H1 (cell line): ENCODE measurements at regions not wholly inside any gene's neighbourhood (a gene's known extent, or its start where the extent isn't known, plus 50 kb on each side); places are given as distances from the start of the nearest gene placed in this dataset.

Experiments used
- CTCF ChIA-PET: fragments of 300-600 bp; sonication (Branson Sonifier 250); formaldehyde crosslinking; loops from one replicate; lab custom pipeline; 2021; ENCODE audit not compliant: partially characterized antibody; lab: Charles Lee
- POLR2A ChIA-PET: fragments of 300-600 bp; sonication (Branson Sonifier 250); formaldehyde crosslinking; loops from one replicate; lab custom pipeline; 2021; ENCODE audit warnings: inconsistent platforms; ENCODE audit not compliant: partially characterized antibody; lab: Charles Lee
- DNase-seq, 2 experiments: peaks; one replicate each; pipeline versions ENCODE4 v3.0.0 to v3.0.0-alpha.2; 2010 to 2022; ENCODE audit warnings: low spot score in 2 of 2, low read depth in 1 of 2, mixed read lengths in 1 of 2
- FAIRE-seq: peaks from 2 replicates; lab custom pipeline; 2011; peaks lifted over from hg19 to GRCh38; lab: Jason Lieb, UNC
- H2AFZ ChIP-seq: 2 replicates; pipeline ENCODE4 v1.8.1; 2012; ENCODE audit warnings: low read length, inconsistent platforms
- H2AK5ac ChIP-seq: 2 replicates; pipeline ENCODE4 v1.6.1; 2013; ENCODE audit warnings: low read depth, low read length
- H2BK120ac ChIP-seq: replicated peaks from 2 replicates; pipeline ENCODE3; 2013; ENCODE audit warnings: low read depth, low read length, inconsistent platforms
- H2BK12ac ChIP-seq: 2 replicates; pipeline ENCODE4 v1.6.1; 2013; ENCODE audit warnings: low read depth, low read length
- H2BK15ac ChIP-seq: 2 replicates; pipeline ENCODE4 v1.6.1; 2013; ENCODE audit warnings: low read length
- H2BK20ac ChIP-seq: 2 replicates; pipeline ENCODE4 v1.6.1; 2013; ENCODE audit warnings: low read length
- H2BK5ac ChIP-seq: 2 replicates; pipeline ENCODE4 v1.6.1; 2013; ENCODE audit warnings: low read depth, low read length
- H3K14ac ChIP-seq: 2 replicates; pipeline ENCODE4 v1.6.1; 2013; ENCODE audit warnings: inconsistent platforms; ENCODE audit not compliant: insufficient read length
- H3K18ac ChIP-seq: 2 replicates; pipeline ENCODE4 v1.6.1; 2013; ENCODE audit warnings: low read length; ENCODE audit errors: extremely low read depth
- H3K23ac ChIP-seq: 2 replicates; pipeline ENCODE4 v1.6.1; 2013; ENCODE audit warnings: inconsistent platforms; ENCODE audit not compliant: insufficient read length
- H3K23me2 ChIP-seq: 2 replicates; pipeline ENCODE4 v1.6.1; 2013; ENCODE audit warnings: low read depth, low read length
- H3K27ac ChIP-seq: 2 replicates; pipeline ENCODE4 v1.6.1; 2011; ENCODE audit warnings: low read depth, low read length, inconsistent platforms
- H3K27me3 ChIP-seq, 4 experiments: replicated peaks in 1 of 4; 1 replicate in 1 of 4; 2 replicates in 3 of 4; pipeline versions ENCODE4 v1.6.1 to v1.8.1; 2011 to 2013; ENCODE audit warnings: low read length in 3 of 4, mild to moderate bottlenecking in 3 of 4, inconsistent platforms in 2 of 4, mixed read lengths in 2 of 4, moderate library complexity in 1 of 4; ENCODE audit not compliant: control insufficient read depth in 3 of 4, insufficient read depth in 3 of 4; ENCODE audit errors: extremely low read depth in 1 of 4
- H3K36me3 ChIP-seq, 4 experiments: 2 replicates each; pipeline versions ENCODE4 v1.6.1 to v1.8.1; 2011 to 2013; ENCODE audit warnings: mild to moderate bottlenecking in 4 of 4, low read length in 3 of 4, moderate library complexity in 2 of 4, control low read depth in 1 of 4, inconsistent platforms in 1 of 4; ENCODE audit not compliant: insufficient read depth in 4 of 4, control insufficient read depth in 2 of 4
- H3K4ac ChIP-seq: replicated peaks from 2 replicates; pipeline ENCODE3; 2013; ENCODE audit warnings: low read length, low read depth, mixed read lengths, inconsistent platforms; ENCODE audit not compliant: insufficient read length
- H3K4me1 ChIP-seq, 4 experiments: replicated peaks in 1 of 4; 1 replicate in 1 of 4; 2 replicates in 3 of 4; pipeline versions ENCODE4 v1.6.1 to v1.8.1; 2011 to 2013; ENCODE audit warnings: low read length in 3 of 4, inconsistent platforms in 2 of 4, mixed read lengths in 1 of 4; ENCODE audit not compliant: insufficient read depth in 4 of 4, control insufficient read depth in 3 of 4
- H3K4me2 ChIP-seq, 2 experiments: 2 replicates each; pipeline versions ENCODE4 v1.6.1 to v1.8.1; 2011 to 2013; ENCODE audit warnings: low read depth in 2 of 2, low read length in 2 of 2, control low read depth in 1 of 2, inconsistent platforms in 1 of 2, mild to moderate bottlenecking in 1 of 2; ENCODE audit not compliant: insufficient read depth in 1 of 2
- H3K4me3 ChIP-seq, 4 experiments: fragments of 200-600, 300-600 bp in 1 of 4; sonication (generic), shearing (Covaris generic), sonication (Bioruptor Twin) in 1 of 4; 2 replicates each; pipeline versions ENCODE4 v1.5.1 to v1.8.1; 2011 to 2016; ENCODE audit warnings: low read length in 4 of 4, low read depth in 3 of 4, control low read depth in 2 of 4, inconsistent platforms in 2 of 4, mild to moderate bottlenecking in 2 of 4, mixed read lengths in 1 of 4, moderate library complexity in 1 of 4; ENCODE audit not compliant: insufficient read depth in 2 of 4; ENCODE audit errors: extremely low read depth in 1 of 4
- H3K56ac ChIP-seq: replicated peaks from 2 replicates; pipeline ENCODE3; 2013; ENCODE audit warnings: low read depth, mild to moderate bottlenecking, mixed read lengths, low read length, inconsistent platforms; ENCODE audit not compliant: insufficient read length
- H3K79me1 ChIP-seq: 2 replicates; pipeline ENCODE4 v1.6.1; 2013; ENCODE audit warnings: low read depth, low read length, control low read depth
- H3K79me2 ChIP-seq, 2 experiments: 2 replicates each; pipeline versions ENCODE4 v1.6.1 to v1.8.1; 2012 to 2013; ENCODE audit warnings: low read length in 2 of 2, mild to moderate bottlenecking in 2 of 2, inconsistent platforms in 1 of 2; ENCODE audit not compliant: insufficient read depth in 2 of 2, control insufficient read depth in 1 of 2
- H3K9ac ChIP-seq, 4 experiments: replicated peaks in 1 of 4; 1 replicate in 1 of 4; 2 replicates in 3 of 4; pipeline versions ENCODE4 v1.6.1 to v1.8.1; 2011 to 2013; ENCODE audit warnings: low read depth in 3 of 4, low read length in 3 of 4, control low read depth in 2 of 4, mild to moderate bottlenecking in 2 of 4, moderate library complexity in 2 of 4, inconsistent platforms in 1 of 4; ENCODE audit errors: extremely low read depth in 1 of 4
- H3K9me3 ChIP-seq, 2 experiments: 2 replicates each; pipeline versions ENCODE4 v1.6.1 to v1.8.1; 2012 to 2013; ENCODE audit warnings: mild to moderate bottlenecking in 2 of 2, moderate library complexity in 2 of 2, control low read depth in 1 of 2, inconsistent platforms in 1 of 2, low read depth in 1 of 2, low read length in 1 of 2, mixed read lengths in 1 of 2; ENCODE audit not compliant: insufficient read depth in 2 of 2
- H4K20me1 ChIP-seq, 2 experiments: replicated peaks in 1 of 2; 2 replicates each; pipeline versions ENCODE3 to v1.8.1; 2011 to 2013; ENCODE audit warnings: inconsistent platforms in 2 of 2, low read length in 2 of 2, mild to moderate bottlenecking in 1 of 2; ENCODE audit not compliant: insufficient read depth in 2 of 2, control insufficient read depth in 1 of 2
- H4K5ac ChIP-seq: 2 replicates; pipeline ENCODE4 v1.6.1; 2013; ENCODE audit warnings: low read length, low read depth, mixed read lengths, inconsistent platforms; ENCODE audit not compliant: insufficient read length
- H4K8ac ChIP-seq: 2 replicates; pipeline ENCODE4 v1.8.0; 2013; ENCODE audit warnings: mild to moderate bottlenecking, moderate library complexity, low read length, inconsistent platforms; ENCODE audit not compliant: insufficient read depth; ENCODE audit errors: extremely low read depth
- H4K91ac ChIP-seq: replicated peaks from 2 replicates; pipeline ENCODE3; 2013; ENCODE audit warnings: low read length, mixed read lengths, inconsistent platforms; ENCODE audit not compliant: insufficient read length
- CEBPB ChIP-seq: IDR thresholded peaks from 2 replicates; pipeline ENCODE4 v1.6.1; 2012; ENCODE audit warnings: low read depth, low read length
- CHD1 ChIP-seq: IDR thresholded peaks from 2 replicates; pipeline ENCODE4 v1.6.1; 2012; ENCODE audit warnings: low read depth, low read length, improper control_type of control experiment
- CREB1 ChIP-seq: IDR thresholded peaks from 2 replicates; pipeline ENCODE4 v1.6.1; 2012; ENCODE audit warnings: inconsistent platforms
- EZH2 ChIP-seq: fragments of 200-600 bp; sonication (generic); IDR thresholded peaks from 2 replicates; pipeline ENCODE4 v1.7.1; 2012; ENCODE audit warnings: low read depth, mild to moderate bottlenecking, moderate library complexity, low read length, inconsistent platforms; ENCODE audit not compliant: severe bottlenecking
- HDAC6 ChIP-seq: IDR thresholded peaks from one replicate; pipeline ENCODE4 v1.7.1; 2012; ENCODE audit warnings: low read depth, mild to moderate bottlenecking, inconsistent platforms, low read length, moderate library complexity
- JUN ChIP-seq: IDR thresholded peaks from 2 replicates; pipeline ENCODE4 v1.6.1; 2011; ENCODE audit warnings: low read depth, mild to moderate bottlenecking, improper control_type of control experiment, low read length
- NANOG ChIP-seq: IDR thresholded peaks from 2 replicates; pipeline ENCODE4 v1.6.1; 2011; ENCODE audit warnings: low read length, low read depth, mild to moderate bottlenecking, inconsistent platforms; ENCODE audit not compliant: insufficient read depth, poor library complexity, severe bottlenecking
- SAP30 ChIP-seq: fragments of 300-600 bp; sonication (generic); IDR thresholded peaks from 2 replicates; pipeline ENCODE4 v1.7.1; 2012; ENCODE audit warnings: low read length, moderate library complexity, mild to moderate bottlenecking, inconsistent platforms; ENCODE audit not compliant: insufficient read depth, insufficient replicate concordance
- SIX5 ChIP-seq: IDR thresholded peaks from 2 replicates; pipeline ENCODE4 v1.6.1; 2011; ENCODE audit warnings: mild to moderate bottlenecking, low read depth, low read length
- SP4 ChIP-seq: IDR thresholded peaks from 2 replicates; pipeline ENCODE4 v1.6.1; 2012; ENCODE audit warnings: low read length, inconsistent platforms
- TBP ChIP-seq: IDR thresholded peaks from 2 replicates; pipeline ENCODE4 v1.6.1; 2011; ENCODE audit warnings: low read depth, low read length, improper control_type of control experiment
- TEAD4 ChIP-seq: IDR thresholded peaks from 2 replicates; pipeline ENCODE4 v1.6.1; 2012; ENCODE audit warnings: low read depth, low read length, inconsistent platforms, mixed read lengths
- YY1 ChIP-seq: IDR thresholded peaks from 2 replicates; pipeline ENCODE4 v1.6.1; 2011; ENCODE audit warnings: low read depth, mild to moderate bottlenecking, low read length
- ZNF274 ChIP-seq: IDR thresholded peaks from 2 replicates; pipeline ENCODE4 v1.7.0; 2012; ENCODE audit warnings: low read length, borderline replicate concordance; ENCODE audit errors: extremely low read depth
- WGBS, 2 experiments: shearing (Covaris generic) in 1 of 2; methylation state at CpG; one replicate each; pipeline versions ENCODE4 v1.1.6 to v1.1.7; 2013 to 2015; ENCODE audit warnings: low lambda C conversion rate in 2 of 2, mixed read lengths in 2 of 2, inconsistent platforms in 1 of 2, low coverage in 1 of 2, missing lambda C conversion rate in 1 of 2; ENCODE audit not compliant: insufficient replicate concordance in 2 of 2, insufficient coverage in 1 of 2, insufficient read length in 1 of 2; ENCODE audit errors: extremely low coverage in 1 of 2, missing lambda C conversion rate in 1 of 2; 5-methylcytosine and 5-hydroxymethylcytosine counted together
- TF ChIP-seq, protein P1 (sequence below): IDR thresholded peaks from 2 replicates; pipeline ENCODE4 v1.6.1; 2011; ENCODE audit warnings: low read length, improper control_type of control experiment

DNA sequence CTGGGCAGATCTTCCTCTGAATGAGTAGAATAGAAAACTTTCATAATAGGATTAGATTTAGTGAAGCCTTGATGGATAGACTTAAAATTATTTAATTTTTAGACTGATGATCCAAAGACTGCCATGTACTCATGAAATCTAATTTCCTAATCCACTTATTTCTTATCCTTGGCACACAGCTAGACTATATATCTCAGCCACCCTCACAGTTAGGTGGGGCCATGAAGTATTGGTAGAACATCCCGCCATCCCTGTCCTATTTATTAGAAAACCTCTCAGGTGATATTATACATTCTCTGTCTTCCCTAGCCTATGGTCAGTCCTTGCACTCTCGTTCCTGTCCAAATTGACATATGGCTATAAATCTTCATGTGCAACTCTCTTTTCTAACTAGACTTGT lies 110.9 kb downstream of the FAM170A start:
- Histone ChIP-seq H3K23me2 (no peaks in the 10 kb centered on the region; the same call in 1 of the 2 replicates), H4K5ac (no peak overlapping the region)
- TF ChIP-seq NANOG (no peak), ZNF274 (no peak), TEAD4 (no peak), HDAC6 (no peak), EZH2 (no peak), SAP30 (no peak), TBP (no peak), SP4 (no peak), CEBPB (no peak), SIX5 (no peak), YY1 (no peak), JUN (no peak), CREB1 (no peak), CHD1 (no peak)
- TF ChIP-seq, protein P1, sequence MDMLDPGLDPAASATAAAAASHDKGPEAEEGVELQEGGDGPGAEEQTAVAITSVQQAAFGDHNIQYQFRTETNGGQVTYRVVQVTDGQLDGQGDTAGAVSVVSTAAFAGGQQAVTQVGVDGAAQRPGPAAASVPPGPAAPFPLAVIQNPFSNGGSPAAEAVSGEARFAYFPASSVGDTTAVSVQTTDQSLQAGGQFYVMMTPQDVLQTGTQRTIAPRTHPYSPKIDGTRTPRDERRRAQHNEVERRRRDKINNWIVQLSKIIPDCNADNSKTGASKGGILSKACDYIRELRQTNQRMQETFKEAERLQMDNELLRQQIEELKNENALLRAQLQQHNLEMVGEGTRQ = no peak

More for the DNA sequence above, 110.9 kb downstream of the FAM170A start:
- H3K18ac ChIP-seq = no peak overlapping the region
- H2BK120ac ChIP-seq = no peak overlapping the region
- no peak overlapping the region for H3K4me3 ChIP-seq
- DNase-seq (no peak), FAIRE-seq (no peak)
- CTCF ChIA-PET = interaction anchor here (0.6 to 2.2 kb wide), 5 partner anchors 28 to 328 kb away, joined by 3 to 6 read pairs (median 3); no protein-coding TSS in a partner anchor
- H3K14ac ChIP-seq = no peak overlapping the region
- no peaks in the 10 kb centered on the region for H3K9me3 ChIP-seq
- H3K4ac ChIP-seq = no peak overlapping the region
- H2BK5ac ChIP-seq = no peak overlapping the region
- H3K4me2 ChIP-seq = no peak overlapping the region
- H3K79me2 ChIP-seq = no peaks in the 10 kb centered on the region
- no peak overlapping the region for H2AK5ac ChIP-seq
- POLR2A ChIA-PET = no interaction called here
- no peak overlapping the region for H4K91ac ChIP-seq
- no peaks in the 10 kb centered on the region for H4K20me1 ChIP-seq
- no peaks in the 10 kb centered on the region for H3K4me1 ChIP-seq
- 87% methylated on average over 2 of the region's 2 CpGs; no CpG with 5 or more reads in 1 of the 2 experiments for WGBS, 2 experiments
- H4K8ac ChIP-seq = no peak overlapping the region
- no peak overlapping the region for H3K23ac ChIP-seq
- H3K27me3 ChIP-seq = no peaks in the 10 kb centered on the region
- H3K27ac ChIP-seq = no peak overlapping the region
- no peaks in the 10 kb centered on the region for H3K79me1 ChIP-seq
- no peak overlapping the region for H3K9ac ChIP-seq
- H2BK15ac ChIP-seq = no peak overlapping the region
- no peak overlapping the region for H2BK12ac ChIP-seq
- no peak overlapping the region for H2AFZ ChIP-seq
- no peak overlapping the region for H2BK20ac ChIP-seq
- H3K56ac ChIP-seq = no peak overlapping the region
- no peaks in the 10 kb centered on the region for H3K36me3 ChIP-seq
